DOHH2 (cell line): ENCODE measurements at regions not wholly inside any gene's neighbourhood (a gene's known extent, or its start where the extent isn't known, plus 50 kb on each side); places are given as distances from the start of the nearest gene placed in this dataset.

Experiments
- H3F3A ChIP-seq: fragments of 200-600 bp; sonication (generic), shearing (Covaris generic); 2 replicates; pipeline ENCODE4 v1.6.0; 2016; ENCODE audit warnings: antibody characterized with exemption, mild to moderate bottlenecking; ENCODE audit not compliant: control insufficient read depth, insufficient read depth
- H3K27ac ChIP-seq: fragments of 200-600 bp; sonication (generic); 2 replicates; pipeline ENCODE4 v1.5.1; 2014; ENCODE audit warnings: low read depth, mild to moderate bottlenecking, low read length, moderate library complexity
- H3K27me3 ChIP-seq: fragments of 200-600 bp; sonication (generic); 2 replicates; pipeline ENCODE4 v1.6.1; 2014; ENCODE audit warnings: mild to moderate bottlenecking, low read length, mixed read lengths; ENCODE audit not compliant: control insufficient read depth
- H3K36me3 ChIP-seq: fragments of 200-600 bp; sonication (generic); 2 replicates; pipeline ENCODE4 v1.6.1; 2014; ENCODE audit warnings: mild to moderate bottlenecking, low read length, moderate library complexity, mixed read lengths; ENCODE audit not compliant: control insufficient read depth
- H3K4me1 ChIP-seq: fragments of 200-600 bp; sonication (generic); 2 replicates; pipeline ENCODE4 v1.6.1; 2014; ENCODE audit warnings: mild to moderate bottlenecking, low read length, mixed read lengths; ENCODE audit not compliant: control insufficient read depth
- H3K4me2 ChIP-seq: fragments of 200-600 bp; sonication (generic); 2 replicates; pipeline ENCODE4 v1.6.0; 2014; ENCODE audit warnings: mild to moderate bottlenecking, low read length, moderate library complexity
- H3K4me3 ChIP-seq: fragments of 200-600 bp; sonication (generic); 2 replicates; pipeline ENCODE4 v1.5.1; 2014; ENCODE audit warnings: mild to moderate bottlenecking, low read length, mixed read lengths
- H3K79me2 ChIP-seq: fragments of 200-600 bp; sonication (generic); 2 replicates; pipeline ENCODE4 v1.6.1; 2014; ENCODE audit warnings: mild to moderate bottlenecking, low read length, mixed read lengths; ENCODE audit not compliant: control insufficient read depth
- H3K9me2 ChIP-seq: fragments of 200-600 bp; sonication (generic); replicated peaks from 2 replicates; pipeline ENCODE4 v1.6.1; 2014; ENCODE audit warnings: mild to moderate bottlenecking, low read length, mixed read lengths; ENCODE audit not compliant: control insufficient read depth
- H3K9me3 ChIP-seq: fragments of 200-600 bp; sonication (generic); 2 replicates; pipeline ENCODE4 v1.6.1; 2014; ENCODE audit warnings: antibody characterized with exemption, low read length, mixed read lengths; ENCODE audit not compliant: control insufficient read depth, insufficient read depth
- H4K20me1 ChIP-seq: fragments of 200-600 bp; sonication (generic); 2 replicates; pipeline ENCODE4 v1.6.0; 2014; ENCODE audit warnings: low read depth, mild to moderate bottlenecking, antibody characterized with exemption, low read length, moderate library complexity; ENCODE audit not compliant: control insufficient read depth, insufficient read depth
- EZH2phosphoT487 ChIP-seq: fragments of 200-600 bp; sonication (generic); IDR thresholded peaks from 2 replicates; pipeline ENCODE4 v1.6.1; 2017; ENCODE audit warnings: borderline replicate concordance, mild to moderate bottlenecking, antibody characterized with exemption, low read length, moderate library complexity, mixed read lengths
- TF ChIP-seq, protein P1 (sequence below): fragments of 200-600 bp; sonication (generic); IDR thresholded peaks from one replicate; pipeline ENCODE4 v1.5.1; 2014; ENCODE audit warnings: antibody characterized with exemption, mild to moderate bottlenecking, low read depth, low read length; ENCODE audit not compliant: poor library complexity, severe bottlenecking

- Histone ChIP-seq H3F3A (no peaks in the 10 kb centered on the region), H3K4me1 (no peaks in the 10 kb centered on the region), H3K9me2 (no peaks in the 10 kb centered on the region), H3K79me2 (no peaks in the 10 kb centered on the region), H3K4me2 (no peak overlapping the region), H4K20me1 (no peaks in the 10 kb centered on the region), H3K4me3 (no peak overlapping the region), H3K9me3 (no peaks in the 10 kb centered on the region), H3K36me3 (no peaks in the 10 kb centered on the region), H3K27me3 (peaks cover 4% of the 10 kb centered on the region; the same call in 1 of the 2 replicates), H3K27ac (no peak overlapping the region)
- TF ChIP-seq, protein P1, sequence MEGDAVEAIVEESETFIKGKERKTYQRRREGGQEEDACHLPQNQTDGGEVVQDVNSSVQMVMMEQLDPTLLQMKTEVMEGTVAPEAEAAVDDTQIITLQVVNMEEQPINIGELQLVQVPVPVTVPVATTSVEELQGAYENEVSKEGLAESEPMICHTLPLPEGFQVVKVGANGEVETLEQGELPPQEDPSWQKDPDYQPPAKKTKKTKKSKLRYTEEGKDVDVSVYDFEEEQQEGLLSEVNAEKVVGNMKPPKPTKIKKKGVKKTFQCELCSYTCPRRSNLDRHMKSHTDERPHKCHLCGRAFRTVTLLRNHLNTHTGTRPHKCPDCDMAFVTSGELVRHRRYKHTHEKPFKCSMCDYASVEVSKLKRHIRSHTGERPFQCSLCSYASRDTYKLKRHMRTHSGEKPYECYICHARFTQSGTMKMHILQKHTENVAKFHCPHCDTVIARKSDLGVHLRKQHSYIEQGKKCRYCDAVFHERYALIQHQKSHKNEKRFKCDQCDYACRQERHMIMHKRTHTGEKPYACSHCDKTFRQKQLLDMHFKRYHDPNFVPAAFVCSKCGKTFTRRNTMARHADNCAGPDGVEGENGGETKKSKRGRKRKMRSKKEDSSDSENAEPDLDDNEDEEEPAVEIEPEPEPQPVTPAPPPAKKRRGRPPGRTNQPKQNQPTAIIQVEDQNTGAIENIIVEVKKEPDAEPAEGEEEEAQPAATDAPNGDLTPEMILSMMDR = no peak
- no peak for TF ChIP-seq EZH2phosphoT487
Measured at GRCh38 chr11:45436118-45436517, 150.0 kb upstream of the SYT13 start.

DNA sequence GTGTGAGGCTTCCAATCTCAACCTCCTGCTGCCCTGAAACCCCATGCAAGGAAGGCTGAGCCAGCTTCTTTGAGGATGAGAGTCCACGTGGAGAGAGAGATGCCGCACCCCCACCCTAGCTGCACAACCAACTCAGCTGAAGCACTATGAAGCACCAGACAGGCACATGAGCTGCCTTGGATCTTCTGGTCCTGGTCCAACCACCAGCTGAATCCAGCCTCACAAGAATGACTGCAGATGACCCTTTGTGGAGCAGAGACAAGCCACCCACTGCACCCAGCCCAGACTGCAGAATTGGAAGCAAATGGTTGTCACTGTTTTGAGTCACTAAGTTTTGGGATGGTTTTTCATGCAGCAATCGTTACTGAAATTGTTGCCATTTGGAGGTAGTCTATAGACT is 149.6 kb upstream of the SYT13 start:
- Histone ChIP-seq H3K4me3 (no peak overlapping the region), H3K9me3 (no peaks in the 10 kb centered on the region), H3K4me1 (no peaks in the 10 kb centered on the region), H3K9me2 (no peaks in the 10 kb centered on the region), H3K4me2 (no peak overlapping the region), H4K20me1 (no peaks in the 10 kb centered on the region), H3K27ac (no peak overlapping the region), H3K79me2 (no peaks in the 10 kb centered on the region), H3K36me3 (no peaks in the 10 kb centered on the region), H3K27me3 (peaks cover 4% of the 10 kb centered on the region; the same call in 1 of the 2 replicates), H3F3A (no peaks in the 10 kb centered on the region)
- TF ChIP-seq, protein P1 = no peak
- TF ChIP-seq EZH2phosphoT487 = no peak

DNA sequence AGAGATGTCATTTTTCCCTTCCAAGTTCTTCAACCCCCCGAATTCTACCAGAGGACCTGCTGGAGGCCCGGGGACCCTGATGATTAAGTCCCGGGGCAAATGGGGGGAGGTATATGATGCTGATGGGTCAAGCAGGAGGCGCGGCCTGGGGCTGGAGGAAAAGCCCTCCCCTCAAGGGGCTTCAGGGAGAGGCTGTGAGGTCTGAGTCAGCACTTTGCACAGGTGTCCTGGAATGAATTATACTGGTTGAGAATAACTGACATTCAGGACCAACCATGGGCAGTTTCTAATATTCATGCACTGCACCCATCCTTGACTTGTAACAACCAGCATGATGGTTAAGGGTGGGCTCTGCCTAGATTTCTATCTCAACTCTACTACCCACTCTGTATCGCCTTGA is 146.8 kb upstream of the SYT13 start:
- H3K4me3 ChIP-seq = no peak overlapping the region
- H3F3A ChIP-seq = no peaks in the 10 kb centered on the region
- H3K27ac ChIP-seq = no peak overlapping the region
- H3K4me1 ChIP-seq = no peaks in the 10 kb centered on the region
- no peak overlapping the region for H3K4me2 ChIP-seq
- H3K9me2 ChIP-seq = no peaks in the 10 kb centered on the region
- no peaks in the 10 kb centered on the region for H3K36me3 ChIP-seq
- H3K27me3 ChIP-seq = peaks cover 6% of the 10 kb centered on the region; the same call in 1 of the 2 replicates
- H3K9me3 ChIP-seq = no peaks in the 10 kb centered on the region
- TF ChIP-seq EZH2phosphoT487 = no peak
- TF ChIP-seq, protein P1 = no peak
- H3K79me2 ChIP-seq = no peaks in the 10 kb centered on the region
- no peaks in the 10 kb centered on the region for H4K20me1 ChIP-seq

DNA sequence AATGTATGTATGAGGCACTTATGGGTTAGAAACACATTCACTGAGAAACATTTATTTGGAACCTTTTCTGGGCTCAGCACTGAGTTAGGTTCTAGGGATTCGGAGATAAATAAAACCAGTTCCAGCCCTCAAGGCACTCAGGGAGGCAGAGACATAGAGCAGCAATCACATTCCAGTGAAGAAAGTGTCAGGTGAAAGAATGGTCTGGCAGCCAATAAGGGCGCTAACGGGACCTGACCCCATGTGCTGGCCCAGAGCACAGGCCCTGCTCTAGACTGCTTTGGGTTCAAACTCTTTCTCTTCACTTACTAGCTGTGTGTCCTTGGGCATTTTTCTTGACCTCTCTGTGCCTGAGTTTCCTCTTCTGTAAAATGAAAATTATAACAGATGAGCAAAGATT is 146.0 kb upstream of the SYT13 start:
- Histone ChIP-seq H3K36me3 (no peaks in the 10 kb centered on the region), H3F3A (no peaks in the 10 kb centered on the region), H4K20me1 (no peaks in the 10 kb centered on the region), H3K4me3 (no peak overlapping the region), H3K27ac (no peak overlapping the region), H3K79me2 (no peaks in the 10 kb centered on the region), H3K27me3 (peaks cover 6% of the 10 kb centered on the region; the same call in 1 of the 2 replicates), H3K4me1 (no peaks in the 10 kb centered on the region), H3K4me2 (no peak overlapping the region), H3K9me3 (no peaks in the 10 kb centered on the region), H3K9me2 (no peaks in the 10 kb centered on the region)
- TF ChIP-seq, protein P1 = no peak
